ENCODE measurements at regions not wholly inside any gene's neighbourhood (a gene's known extent, or its start where the extent isn't known, plus 50 kb on each side); places are given as distances from the start of the nearest gene placed in this dataset.

DNA sequence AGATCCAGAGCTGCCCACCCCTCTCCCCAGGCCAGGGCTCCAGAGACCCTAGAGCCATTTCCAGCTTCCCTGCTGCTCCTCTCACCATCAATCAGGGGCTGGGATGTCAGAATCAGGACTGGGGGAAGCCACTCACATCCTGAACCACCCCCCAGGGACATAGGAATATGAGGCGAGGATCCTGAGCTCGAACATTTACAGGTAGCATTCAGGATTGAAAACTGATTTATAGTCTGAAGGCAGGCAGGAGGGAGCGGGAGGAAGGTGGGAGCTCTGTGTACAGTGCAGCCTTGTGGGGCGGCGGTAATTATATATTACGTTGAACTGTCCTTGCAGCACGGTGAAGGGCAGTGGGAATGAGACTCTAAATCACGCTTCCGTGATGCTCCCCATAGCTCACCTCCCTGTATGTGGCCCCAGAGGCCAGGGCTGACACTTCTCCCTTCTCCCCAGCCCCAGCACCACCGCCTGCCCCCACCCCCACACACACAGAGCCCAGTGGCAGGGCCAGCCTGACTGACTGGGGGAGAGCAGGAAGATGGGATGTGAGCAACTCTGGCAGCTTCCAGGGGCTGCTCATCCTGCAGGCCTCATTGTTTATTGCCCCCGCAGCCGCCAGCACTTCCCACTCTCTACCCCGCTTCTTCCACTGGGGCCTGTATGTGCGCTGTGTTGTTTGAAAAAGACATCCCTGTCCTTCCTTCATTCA, 76.0 kb upstream of the HSPA9 start:
- DNase-seq (ENCODE audit: low spot score in 2 of 2, unreplicated experiment in 2 of 2): no peak
- peak overlapping the region; percentile 7 for H3K27ac Mint-ChIP-seq
- peaks cover 68% of the 10 kb centered on the region for H3K4me1 Mint-ChIP-seq
- TF ChIP-seq, protein P1, sequence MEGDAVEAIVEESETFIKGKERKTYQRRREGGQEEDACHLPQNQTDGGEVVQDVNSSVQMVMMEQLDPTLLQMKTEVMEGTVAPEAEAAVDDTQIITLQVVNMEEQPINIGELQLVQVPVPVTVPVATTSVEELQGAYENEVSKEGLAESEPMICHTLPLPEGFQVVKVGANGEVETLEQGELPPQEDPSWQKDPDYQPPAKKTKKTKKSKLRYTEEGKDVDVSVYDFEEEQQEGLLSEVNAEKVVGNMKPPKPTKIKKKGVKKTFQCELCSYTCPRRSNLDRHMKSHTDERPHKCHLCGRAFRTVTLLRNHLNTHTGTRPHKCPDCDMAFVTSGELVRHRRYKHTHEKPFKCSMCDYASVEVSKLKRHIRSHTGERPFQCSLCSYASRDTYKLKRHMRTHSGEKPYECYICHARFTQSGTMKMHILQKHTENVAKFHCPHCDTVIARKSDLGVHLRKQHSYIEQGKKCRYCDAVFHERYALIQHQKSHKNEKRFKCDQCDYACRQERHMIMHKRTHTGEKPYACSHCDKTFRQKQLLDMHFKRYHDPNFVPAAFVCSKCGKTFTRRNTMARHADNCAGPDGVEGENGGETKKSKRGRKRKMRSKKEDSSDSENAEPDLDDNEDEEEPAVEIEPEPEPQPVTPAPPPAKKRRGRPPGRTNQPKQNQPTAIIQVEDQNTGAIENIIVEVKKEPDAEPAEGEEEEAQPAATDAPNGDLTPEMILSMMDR (IDR thresholded peaks at IDR 0.05; ENCODE audit: unreplicated experiment): no peak
- no peaks in the 10 kb centered on the region for H3K9me3 Mint-ChIP-seq
- H3K4me3 Mint-ChIP-seq: no peak overlapping the region
- H3K36me3 Mint-ChIP-seq: no peaks in the 10 kb centered on the region
- H3K27me3 Mint-ChIP-seq (ENCODE audit: low read depth): no peaks in the 10 kb centered on the region

DNA sequence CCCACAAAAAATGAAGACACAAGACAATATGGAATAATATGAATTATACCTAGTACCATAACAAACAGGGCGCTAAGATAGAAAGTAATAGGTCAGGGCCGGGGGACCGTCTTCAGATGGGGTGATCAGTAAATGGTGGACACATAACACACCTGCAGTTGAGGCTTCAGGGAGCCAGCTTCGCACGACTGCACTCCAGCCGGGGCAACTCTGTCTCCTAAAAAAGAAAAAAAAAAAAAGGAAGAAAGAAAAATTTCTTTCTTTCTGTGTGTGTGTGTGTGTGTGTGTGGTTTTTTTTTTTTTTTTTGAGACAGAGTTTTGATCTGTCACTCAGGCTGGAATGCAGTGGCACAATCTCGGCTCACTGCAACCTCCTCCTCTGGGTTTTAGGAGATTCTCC, 75.0 kb upstream of the HSPA9 start:
- Mint-ChIP-seq H3K4me1 (peaks cover 66% of the 10 kb centered on the region), H3K4me3 (no peak overlapping the region), H3K9me3 (no peaks in the 10 kb centered on the region), H3K36me3 (no peaks in the 10 kb centered on the region), H3K27ac (no peak overlapping the region), H3K27me3 (ENCODE audit: low read depth) (no peaks in the 10 kb centered on the region)
- TF ChIP-seq, protein P1 (IDR thresholded peaks at IDR 0.05; ENCODE audit: unreplicated experiment): no peak
- no peak for DNase-seq (ENCODE audit: low spot score in 2 of 2, unreplicated experiment in 2 of 2)

DNA sequence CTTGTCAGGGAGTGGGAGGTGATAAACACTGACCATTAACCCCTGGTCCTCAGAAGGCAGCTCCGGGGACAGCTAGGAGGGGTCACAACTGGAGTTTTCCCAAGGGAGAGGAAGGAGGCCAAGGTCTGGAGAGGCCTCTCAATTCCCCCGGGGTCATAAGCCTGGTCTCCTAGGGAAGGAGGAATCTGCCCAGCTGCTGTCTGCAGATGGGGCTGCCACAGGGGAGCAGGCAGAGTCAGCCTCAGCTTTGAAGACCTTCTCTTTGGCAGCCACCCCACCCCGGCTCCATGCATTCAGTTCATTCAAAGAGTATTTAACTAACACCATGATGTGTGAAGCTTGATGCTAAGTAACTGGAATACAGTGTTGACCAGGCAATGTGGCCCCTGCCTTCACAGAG, 74.6 kb upstream of the HSPA9 start:
- no peak for DNase-seq (ENCODE audit: low spot score in 2 of 2, unreplicated experiment in 2 of 2)
- Mint-ChIP-seq H3K27me3 (ENCODE audit: low read depth) (no peaks in the 10 kb centered on the region), H3K4me3 (no peak overlapping the region)

DNA sequence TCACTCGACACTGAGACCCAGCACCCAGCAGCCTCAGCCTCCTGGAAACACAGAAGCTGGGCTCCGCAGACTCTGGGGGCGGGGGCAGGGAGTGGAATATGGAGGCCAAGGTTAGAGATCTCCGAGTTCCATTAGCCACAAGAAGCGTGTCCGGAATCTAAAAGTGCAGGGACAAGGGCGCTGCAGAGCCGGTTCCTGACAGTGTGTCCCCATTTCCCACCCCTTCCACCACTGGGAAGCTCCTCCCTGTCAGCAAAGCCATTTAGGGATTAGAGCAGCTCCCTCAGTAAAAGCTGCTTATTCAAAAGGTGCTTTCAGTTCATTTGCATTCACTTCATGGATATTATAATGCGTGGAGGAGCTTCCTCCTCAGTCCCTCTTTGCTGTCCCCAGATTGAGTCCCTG, 74.1 kb upstream of the HSPA9 start:
- Mint-ChIP-seq H3K36me3 (no peaks in the 10 kb centered on the region), H3K4me3 (no peak overlapping the region), H3K9me3 (no peaks in the 10 kb centered on the region), H3K27ac (no peak overlapping the region), H3K4me1 (peaks cover 58% of the 10 kb centered on the region), H3K27me3 (ENCODE audit: low read depth) (no peaks in the 10 kb centered on the region)
- TF ChIP-seq, protein P1 (IDR thresholded peaks at IDR 0.05; ENCODE audit: unreplicated experiment): no peak
- DNase-seq (ENCODE audit: low spot score in 2 of 2, unreplicated experiment in 2 of 2): no peak

More for the DNA sequence above, 74.6 kb upstream of the HSPA9 start:
- Mint-ChIP-seq H3K4me1 (peaks cover 62% of the 10 kb centered on the region), H3K36me3 (no peaks in the 10 kb centered on the region), H3K9me3 (no peaks in the 10 kb centered on the region), H3K27ac (no peak overlapping the region)
- TF ChIP-seq, protein P1 (IDR thresholded peaks at IDR 0.05; ENCODE audit: unreplicated experiment): no peak

DNA sequence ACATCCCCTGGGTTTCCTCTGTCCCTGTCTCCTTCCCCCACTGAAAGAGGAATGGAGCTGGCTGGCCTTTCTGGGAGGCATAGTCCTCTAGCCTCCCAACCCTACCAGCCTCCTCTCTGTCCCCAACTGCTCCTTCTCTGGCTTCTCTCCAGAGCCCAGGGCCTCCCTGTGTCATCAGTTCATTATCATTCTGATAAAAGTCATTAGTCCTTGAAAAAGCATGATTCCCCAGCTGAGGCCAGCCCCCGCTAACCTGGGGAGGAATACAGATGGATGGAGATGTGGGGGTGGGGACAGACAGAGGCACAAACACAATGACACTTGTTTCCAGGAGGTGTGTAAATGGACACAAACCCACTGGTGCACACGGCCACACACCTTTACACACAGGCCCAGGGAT, 73.6 kb upstream of the HSPA9 start:
- no peak overlapping the region for H3K4me3 Mint-ChIP-seq
- no peak for DNase-seq (ENCODE audit: low spot score in 2 of 2, unreplicated experiment in 2 of 2)
- H3K4me1 Mint-ChIP-seq: peaks cover 53% of the 10 kb centered on the region
- TF ChIP-seq, protein P1 (IDR thresholded peaks at IDR 0.05; ENCODE audit: unreplicated experiment): no peak
- H3K36me3 Mint-ChIP-seq: no peaks in the 10 kb centered on the region
- no peaks in the 10 kb centered on the region for H3K9me3 Mint-ChIP-seq
- H3K27ac Mint-ChIP-seq: no peak overlapping the region
- H3K27me3 Mint-ChIP-seq (ENCODE audit: low read depth): no peaks in the 10 kb centered on the region

Measured in mesothelial cell of epicardium (in vitro differentiated cells).